SK-N-SH (cell line): ENCODE measurements at regions not wholly inside any gene's neighbourhood (a gene's known extent, or its start where the extent isn't known, plus 50 kb on each side); places are given as distances from the start of the nearest gene placed in this dataset.
A peak's percentile ranks its signal among the peaks of the same experiment; 100 is the strongest.

Source experiments
- CTCF ChIA-PET: fragments of 300-600, 350-600 bp; formaldehyde crosslinking; extraction: SDS; loops from one replicate; lab custom pipeline; 2021; lab: Yijun Ruan, JAX
- POLR2A ChIA-PET: fragments of 350-600 bp; sonication (Branson Sonifier 250); formaldehyde crosslinking; extraction: SDS; loops from one replicate; lab custom pipeline; 2020; ENCODE audit warnings: antibody characterized with exemption, inconsistent platforms; lab: Yijun Ruan, JAX
- DNase-seq: peaks from one replicate; pipeline ENCODE4 v3.0.0; 2012
- H2AFZ ChIP-seq: fragments of 200-600 bp; sonication (generic); 2 replicates; pipeline ENCODE4 v1.8.1; 2016; ENCODE audit warnings: antibody characterized with exemption, mild to moderate bottlenecking, low read depth
- H3F3A ChIP-seq: fragments of 200-600 bp; sonication (generic); replicated peaks from 2 replicates; pipeline ENCODE3; 2016; ENCODE audit warnings: antibody characterized with exemption, mild to moderate bottlenecking; ENCODE audit not compliant: insufficient read depth
- H3K27ac ChIP-seq, 2 experiments: fragments of 200-500 bp in 1 of 2; fragments of 200-600 bp in 1 of 2; sonication (Bioruptor generic) in 1 of 2; sonication (generic), shearing (Covaris generic) in 1 of 2; 2 replicates each; pipeline versions ENCODE4 v1.5.1 to v1.6.1; 2014 to 2016; ENCODE audit warnings: low read depth in 2 of 2, inconsistent platforms in 1 of 2, low read length in 1 of 2, mild to moderate bottlenecking in 1 of 2, mixed read lengths in 1 of 2
- H3K27me3 ChIP-seq: fragments of 200-600 bp; sonication (generic), shearing (Covaris generic); 2 replicates; pipeline ENCODE4 v1.6.1; 2016; ENCODE audit warnings: mixed run types; ENCODE audit not compliant: insufficient read depth
- H3K36me3 ChIP-seq, 2 experiments: fragments of 200-500 bp in 1 of 2; fragments of 200-600 bp in 1 of 2; sonication (Bioruptor generic) in 1 of 2; sonication (generic) in 1 of 2; replicated peaks in 1 of 2; 2 replicates each; pipeline versions ENCODE3 to v1.5.1; 2014 to 2016; ENCODE audit warnings: low read length in 1 of 2, mild to moderate bottlenecking in 1 of 2; ENCODE audit not compliant: insufficient read depth in 2 of 2, control insufficient read depth in 1 of 2
- H3K4me1 ChIP-seq, 2 experiments: fragments of 200-500 bp in 1 of 2; fragments of 200-600 bp in 1 of 2; sonication (Bioruptor generic) in 1 of 2; sonication (generic), shearing (Covaris generic) in 1 of 2; 2 replicates each; pipeline versions ENCODE4 v1.5.1 to v1.6.1; 2014 to 2016; ENCODE audit warnings: low read depth in 1 of 2, low read length in 1 of 2, mixed run types in 1 of 2; ENCODE audit not compliant: insufficient read depth in 2 of 2, control insufficient read depth in 1 of 2
- H3K4me2 ChIP-seq: fragments of 200-600 bp; sonication (generic), shearing (Covaris generic); 2 replicates; pipeline ENCODE4 v1.6.1; 2017; ENCODE audit warnings: mixed run types
- H3K4me3 ChIP-seq, 2 experiments: fragments of 200-500 bp in 1 of 2; fragments of 200-600 bp in 1 of 2; sonication (Bioruptor generic) in 1 of 2; sonication (generic), shearing (Covaris generic) in 1 of 2; 2 replicates each; pipeline versions ENCODE4 v1.5.1 to v1.8.1; 2014 to 2016; ENCODE audit warnings: low read depth in 2 of 2, inconsistent platforms in 1 of 2, low read length in 1 of 2, mild to moderate bottlenecking in 1 of 2, mixed read lengths in 1 of 2, moderate library complexity in 1 of 2
- H3K79me2 ChIP-seq: fragments of 200-600 bp; sonication (generic); 2 replicates; pipeline ENCODE4 v1.8.1; 2017; ENCODE audit warnings: mild to moderate bottlenecking; ENCODE audit not compliant: insufficient read depth
- H3K9ac ChIP-seq: fragments of 200-600 bp; sonication (generic); 2 replicates; pipeline ENCODE4 v1.6.1; 2017; ENCODE audit warnings: mixed run types
- H3K9me2 ChIP-seq: fragments of 200-600 bp; sonication (generic); 2 replicates; pipeline ENCODE4 v1.6.1; 2017; ENCODE audit warnings: mixed run types
- H3K9me3 ChIP-seq: fragments of 200-600 bp; sonication (generic); 2 replicates; pipeline ENCODE4 v1.6.1; 2017; ENCODE audit warnings: mixed run types, mild to moderate bottlenecking, moderate library complexity
- H4K20me1 ChIP-seq: fragments of 200-600 bp; sonication (generic); 2 replicates; pipeline ENCODE4 v1.6.1; 2017; ENCODE audit warnings: mild to moderate bottlenecking, mixed run types; ENCODE audit not compliant: insufficient read depth
- POLR2AphosphoS5 ChIP-seq: IDR thresholded peaks from 2 replicates; pipeline ENCODE4 v1.6.1; 2012; ENCODE audit warnings: low read depth, low read length
- RAD21 ChIP-seq: IDR thresholded peaks from 2 replicates; pipeline ENCODE4 v1.6.1; 2012; ENCODE audit warnings: mild to moderate bottlenecking, low read length
- RCOR1 ChIP-seq: fragments of 150-350 bp; IDR thresholded peaks from 2 replicates; pipeline ENCODE4 v1.6.1; 2017; ENCODE audit warnings: antibody characterized with exemption, low read length
- REST ChIP-seq: IDR thresholded peaks from 2 replicates; pipeline ENCODE4 v1.6.1; 2012; ENCODE audit warnings: mild to moderate bottlenecking, low read depth, low read length, moderate library complexity
- SMC3 ChIP-seq: IDR thresholded peaks from 2 replicates; pipeline ENCODE4 v1.6.1; 2012; ENCODE audit warnings: low read depth, low read length, improper control_type of control experiment
- TAF1 ChIP-seq: IDR thresholded peaks from 2 replicates; pipeline ENCODE4 v1.6.1; 2012; ENCODE audit warnings: low read depth, mild to moderate bottlenecking, low read length, moderate library complexity, borderline replicate concordance
- TCF12 ChIP-seq: IDR thresholded peaks from 2 replicates; pipeline ENCODE4 v1.4.0; 2012
- YY1 ChIP-seq: IDR thresholded peaks from 2 replicates; pipeline ENCODE4 v1.4.0; 2012; ENCODE audit warnings: low read depth, mild to moderate bottlenecking
- ZBTB33 ChIP-seq: IDR thresholded peaks from 2 replicates; pipeline ENCODE4 v1.4.0; 2012; ENCODE audit warnings: low read depth, borderline replicate concordance
- WGBS: methylation state at CpG from one replicate; pipeline ENCODE4 v1.1.6; 2017; ENCODE audit warnings: low lambda C conversion rate; 5-methylcytosine and 5-hydroxymethylcytosine counted together

- Histone ChIP-seq H3K27me3 (no peaks in the 10 kb centered on the region), H3K9me2 (no peaks in the 10 kb centered on the region), H3K4me2 (no peak overlapping the region), H3K4me3 (no peak overlapping the region), H4K20me1 (no peaks in the 10 kb centered on the region), H3K9ac (no peak overlapping the region), H3K9me3 (no peaks in the 10 kb centered on the region), H3K79me2 (no peaks in the 10 kb centered on the region), H3F3A (no peaks in the 10 kb centered on the region), H3K27ac (no peak overlapping the region), H3K36me3 (no peaks in the 10 kb centered on the region), H3K4me1 (no peaks in the 10 kb centered on the region; a peak in 1 of 4 replicates), H2AFZ (no peak overlapping the region)
- ChIA-PET CTCF (no interaction called here), POLR2A (no interaction called here)
- WGBS, result 77% methylated on average over 1 of the region's 1 CpG
- DNase-seq, result no peak
- TF ChIP-seq RCOR1, result no peak
- TF ChIP-seq TAF1, result no peak
- TF ChIP-seq RAD21, result no peak
- TF ChIP-seq TCF12, result no peak
- TF ChIP-seq YY1, result no peak
- TF ChIP-seq POLR2AphosphoS5, result no peak
- TF ChIP-seq SMC3, result no peak
Measured at GRCh38 chr4:125801924-125802323, 487.2 kb downstream of the FAT4 start.

GRCh38 chr4:125808022-125808421, 493.3 kb downstream of the FAT4 start:
- POLR2A ChIA-PET, result no interaction called here
- H3K27me3 ChIP-seq, result no peaks in the 10 kb centered on the region
- peak overlapping the region; percentile 59; the same call in 1 of the 2 replicates for H2AFZ ChIP-seq
- H3K79me2 ChIP-seq, result no peaks in the 10 kb centered on the region
- WGBS, result 75% methylated on average over 3 of the region's 3 CpGs
- no peaks in the 10 kb centered on the region for H4K20me1 ChIP-seq
- H3F3A ChIP-seq, result no peaks in the 10 kb centered on the region
- H3K9me2 ChIP-seq, result no peaks in the 10 kb centered on the region
- H3K9ac ChIP-seq, result no peak overlapping the region
- H3K4me2 ChIP-seq, result no peak overlapping the region
- no peak for DNase-seq
- H3K4me3 ChIP-seq, result no peak overlapping the region
- H3K36me3 ChIP-seq, result no peaks in the 10 kb centered on the region
- no peak overlapping the region for H3K27ac ChIP-seq
- H3K4me1 ChIP-seq, result no peaks in the 10 kb centered on the region
- no peaks in the 10 kb centered on the region for H3K9me3 ChIP-seq
- no peak for TF ChIP-seq ZBTB33
- TF ChIP-seq RAD21, result no peak
- no peak for TF ChIP-seq REST
- CTCF ChIA-PET, result interaction anchor here (0.7 kb wide), 1 partner anchor 11 kb away, joined by 3 read pairs; no protein-coding TSS in a partner anchor
